NCI-H524 (cell line): ENCODE measurements at regions not wholly inside any gene's neighbourhood (a gene's known extent, or its start where the extent isn't known, plus 50 kb on each side); places are given as distances from the start of the nearest gene placed in this dataset.
A peak's percentile ranks its signal among the peaks of the same experiment; 100 is the strongest.
"Not testable (repeated sequence)": the region's sequence is repeated elsewhere in the genome, so short reads cannot be mapped to it uniquely, and the experiment has no call there.

Experiments
- DNase-seq, 2 experiments: peaks; one replicate each; lab custom pipeline; 2025; lab: John Stamatoyannopoulos, UW

GRCh38 chr1:90864681-90865080, 147.6 kb upstream of the BARHL2 start:
- no peak for DNase-seq

- no peak for DNase-seq
These were observed 145.7 kb upstream of the BARHL2 start for GRCh38 chr1:90862782-90863181.

- not testable (repeated sequence) for DNase-seq
These were observed 144.3 kb upstream of the BARHL2 start for GRCh38 chr1:90861421-90861820.

GRCh38 chr1:90856463-90857007, 139.4 kb upstream of the BARHL2 start:
- no peak for DNase-seq

- no peak for DNase-seq
These were observed 137.4 kb upstream of the BARHL2 start for GRCh38 chr1:90854397-90854924.

- DNase-seq: no peak
These were observed 134.6 kb upstream of the BARHL2 start for GRCh38 chr1:90851711-90852050.

GRCh38 chr1:90850898-90851710, 134.0 kb upstream of the BARHL2 start:
- peak; percentile 29 to 51 for DNase-seq

GRCh38 chr1:90850181-90850897, 133.2 kb upstream of the BARHL2 start:
- peak in 1 of 2 experiments; percentile 0 for DNase-seq

- no peak for DNase-seq
These were observed 124.4 kb upstream of the BARHL2 start for GRCh38 chr1:90841473-90841872.

- no peak for DNase-seq
These were observed 123.2 kb upstream of the BARHL2 start for GRCh38 chr1:90840352-90840751.

- no peak for DNase-seq
These were observed 122.2 kb upstream of the BARHL2 start for GRCh38 chr1:90839323-90839722.

- DNase-seq: no peak
These were observed 121.6 kb upstream of the BARHL2 start for GRCh38 chr1:90838720-90839119.

- no peak for DNase-seq
These were observed 120.3 kb upstream of the BARHL2 start for GRCh38 chr1:90837420-90837819.

GRCh38 chr1:90836345-90836679, 119.2 kb upstream of the BARHL2 start:
- DNase-seq: no peak

- DNase-seq: no peak
These were observed 118.7 kb upstream of the BARHL2 start for GRCh38 chr1:90835661-90836344.

GRCh38 chr1:90834886-90835660, 118.0 kb upstream of the BARHL2 start:
- DNase-seq: no peak

GRCh38 chr1:90834354-90834885, 117.3 kb upstream of the BARHL2 start:
- DNase-seq: no peak

GRCh38 chr1:90833466-90834110, 116.5 kb upstream of the BARHL2 start:
- no peak for DNase-seq

- DNase-seq: no peak
These were observed 114.8 kb upstream of the BARHL2 start for GRCh38 chr1:90831910-90832309.

GRCh38 chr1:90826834-90827233, 109.7 kb upstream of the BARHL2 start:
- no peak for DNase-seq

- no peak for DNase-seq
These were observed 108.9 kb upstream of the BARHL2 start for GRCh38 chr1:90826024-90826423.
